ENCODE measurements at regions not wholly inside any gene's neighbourhood (a gene's known extent, or its start where the extent isn't known, plus 50 kb on each side); places are given as distances from the start of the nearest gene placed in this dataset.
A peak's percentile ranks its signal among the peaks of the same experiment; 100 is the strongest.

GRCh38 chr10:123537188-123537961 is 128.8 kb upstream of the GPR26 start:
- no peak for DNase-seq

GRCh38 chr10:123538401-123539320 is 127.5 kb upstream of the GPR26 start:
- no peak for DNase-seq

GRCh38 chr10:123544986-123545385 is 121.2 kb upstream of the GPR26 start:
- no peak for DNase-seq

GRCh38 chr10:123548770-123549169 is 117.4 kb upstream of the GPR26 start:
- DNase-seq: no peak

- no peak for DNase-seq
Observed at GRCh38 chr10:123549761-123550454, 116.2 kb upstream of the GPR26 start.

GRCh38 chr10:123550675-123551096 is 115.5 kb upstream of the GPR26 start:
- no peak for DNase-seq

GRCh38 chr10:123551259-123551658 is 114.9 kb upstream of the GPR26 start:
- no peak for DNase-seq

- DNase-seq: no peak
Observed at GRCh38 chr10:123552760-123553554, 113.2 kb upstream of the GPR26 start.

GRCh38 chr10:123553810-123554430 is 112.2 kb upstream of the GPR26 start:
- no peak for DNase-seq

- DNase-seq: no peak
Observed at GRCh38 chr10:123554656-123555055, 111.5 kb upstream of the GPR26 start.

- DNase-seq: no peak
Observed at GRCh38 chr10:123555616-123556015, 110.5 kb upstream of the GPR26 start.

- no peak for DNase-seq
Observed at GRCh38 chr10:123556049-123556448, 110.1 kb upstream of the GPR26 start.

GRCh38 chr10:123556736-123557135 is 109.4 kb upstream of the GPR26 start:
- DNase-seq: no peak

- no peak for DNase-seq
Observed at GRCh38 chr10:123557366-123558108, 108.6 kb upstream of the GPR26 start.

- no peak for DNase-seq
Observed at GRCh38 chr10:123558651-123559050, 107.5 kb upstream of the GPR26 start.

- DNase-seq: peak; percentile 81
Observed at GRCh38 chr10:123559066-123559822, 106.9 kb upstream of the GPR26 start.

- no peak for DNase-seq
Observed at GRCh38 chr10:123559823-123560092, 106.4 kb upstream of the GPR26 start.

GRCh38 chr10:123560301-123561140 is 105.6 kb upstream of the GPR26 start:
- no peak for DNase-seq

GRCh38 chr10:123561141-123561440 is 105.1 kb upstream of the GPR26 start:
- no peak for DNase-seq

- no peak for DNase-seq
Observed at GRCh38 chr10:123562387-123562786, 103.8 kb upstream of the GPR26 start.
